K562 (cell line): ENCODE measurements at regions not wholly inside any gene's neighbourhood (a gene's known extent, or its start where the extent isn't known, plus 50 kb on each side); places are given as distances from the start of the nearest gene placed in this dataset.

ENCODE experiments used
- ATAC-seq: fragments of 200-7000 bp; cut with Tn5 transposase; 3 replicates; pipeline ENCODE4 v1.9.1; 2020; ENCODE audit warnings: moderate library complexity
- BruUV-seq: library from RNA; stranded (reverse); fragments of 400-500 nt; replicated peaks from 2 replicates; lab custom pipeline; 2021; lab: Mats Ljungman, UMichigan
- CTCF ChIA-PET: fragments of 300-600 bp; formaldehyde crosslinking; extraction: SDS; loops from one replicate; lab custom pipeline; 2021; ENCODE audit warnings: low intra/inter-chr PET ratio; lab: Yijun Ruan, JAX
- POLR2A ChIA-PET: fragments of 300-600, 350-650 bp; sonication (Branson Sonifier 250); formaldehyde crosslinking; extraction: SDS; loops from one replicate; lab custom pipeline; 2021; ENCODE audit warnings: antibody characterized with exemption, inconsistent platforms; lab: Yijun Ruan, JAX
- DNase-seq, 4 experiments: peaks; one replicate each; pipeline versions ENCODE4 v3.0.0 to v3.0.0-alpha.2; 2011 to 2018; ENCODE audit warnings: low spot score in 3 of 4, mixed read lengths in 3 of 4; ENCODE audit errors: extremely low read depth in 1 of 4
- FAIRE-seq: peaks from 2 replicates; lab custom pipeline; 2011; peaks lifted over from hg19 to GRCh38; lab: Jason Lieb, UNC
- H2AFZ ChIP-seq: 2 replicates; pipeline ENCODE4 v1.6.0; 2011; ENCODE audit warnings: low read depth, low read length, control low read depth, inconsistent platforms
- H3K27ac ChIP-seq: fragments of 200-600 bp; 3 replicates; pipeline ENCODE4 v1.8.0; 2011; ENCODE audit warnings: low read depth, mild to moderate bottlenecking, control low read depth, inconsistent platforms, low read length, moderate library complexity, mixed read lengths; ENCODE audit errors: extremely low read depth
- H3K27me3 ChIP-seq, 2 experiments: fragments of 300-600 bp in 1 of 2; 2 replicates in 1 of 2; 3 replicates in 1 of 2; pipeline versions ENCODE4 v1.6.0 to v1.8.0; 2011; ENCODE audit warnings: inconsistent platforms in 2 of 2, low read length in 2 of 2, mild to moderate bottlenecking in 1 of 2, mixed read lengths in 1 of 2, moderate library complexity in 1 of 2; ENCODE audit not compliant: control insufficient read depth in 2 of 2, insufficient read depth in 2 of 2
- H3K36me3 ChIP-seq: fragments of 300-600 bp; 3 replicates; pipeline ENCODE4 v1.8.0; 2011; ENCODE audit warnings: mild to moderate bottlenecking, low read length, inconsistent platforms; ENCODE audit not compliant: control insufficient read depth, insufficient read depth
- H3K4me1 ChIP-seq, 2 experiments: fragments of 200-600 bp in 1 of 2; replicated peaks in 1 of 2; 2 replicates in 1 of 2; 3 replicates in 1 of 2; pipeline versions ENCODE4 v1.5.1 to v1.8.0; 2011; ENCODE audit warnings: inconsistent platforms in 2 of 2, low read length in 2 of 2, mild to moderate bottlenecking in 1 of 2, mixed read lengths in 1 of 2, moderate library complexity in 1 of 2; ENCODE audit not compliant: control insufficient read depth in 2 of 2, insufficient read depth in 2 of 2
- H3K4me2 ChIP-seq: 2 replicates; pipeline ENCODE4 v1.6.1; 2011; ENCODE audit warnings: low read length, control low read depth, inconsistent platforms, mixed read lengths; ENCODE audit not compliant: insufficient read depth
- H3K4me3 ChIP-seq: fragments of 200-600 bp; sonication (generic), shearing (Covaris generic); 2 replicates; pipeline ENCODE4 v1.5.1; 2016; ENCODE audit warnings: control low read depth, inconsistent platforms
- H3K79me2 ChIP-seq: fragments of 200-600 bp; 3 replicates; pipeline ENCODE4 v1.8.0; 2011; ENCODE audit warnings: low read length, inconsistent platforms; ENCODE audit not compliant: control insufficient read depth, insufficient read depth
- H3K9ac ChIP-seq, 2 experiments: 2 replicates each; pipeline versions ENCODE4 v1.6.0 to v1.6.1; 2011; ENCODE audit warnings: low read depth in 2 of 2, low read length in 2 of 2, control low read depth in 1 of 2, inconsistent platforms in 1 of 2, mild to moderate bottlenecking in 1 of 2, mixed read lengths in 1 of 2; ENCODE audit not compliant: insufficient read depth in 1 of 2
- H3K9me1 ChIP-seq: one replicate; pipeline ENCODE4 v1.6.0; 2011; ENCODE audit warnings: inconsistent platforms, mild to moderate bottlenecking, low read length, moderate library complexity; ENCODE audit not compliant: control insufficient read depth, insufficient read depth
- H3K9me3 ChIP-seq: replicated peaks from 2 replicates; pipeline ENCODE4 v1.5.1; 2011; ENCODE audit warnings: low read depth, low read length, inconsistent platforms; ENCODE audit not compliant: control insufficient read depth, insufficient read depth
- H4K20me1 ChIP-seq: replicated peaks from 2 replicates; pipeline ENCODE4 v1.6.1; 2011; ENCODE audit warnings: low read length, inconsistent platforms, mixed read lengths; ENCODE audit not compliant: control insufficient read depth, insufficient read depth
- CBX1 ChIP-seq: sonication (generic); IDR thresholded peaks from 2 replicates; pipeline ENCODE4 v1.6.1; 2016; ENCODE audit warnings: antibody characterized with exemption, low read depth, mild to moderate bottlenecking
- CCNT2 ChIP-seq: IDR thresholded peaks from 2 replicates; pipeline ENCODE4 v1.6.1; 2011; ENCODE audit warnings: borderline replicate concordance, low read depth, mild to moderate bottlenecking, moderate library complexity, mixed read lengths, low read length; ENCODE audit not compliant: insufficient read length; ENCODE audit errors: extremely low read depth
- CEBPG ChIP-seq, 3 experiments: fragments of 200-800 bp in 1 of 3; sonication (Bioruptor generic) in 1 of 3; sonication (generic) in 1 of 3; formaldehyde crosslinking in 1 of 3; IDR thresholded peaks in 2 of 3; conservative IDR thresholded peaks in 1 of 3; 2 replicates each; pipeline versions ENCODE4 v1.6.1 to v1.8.0; 2016 to 2022; ENCODE audit warnings: missing compliant biosample characterization in 2 of 3, missing genetic modification characterization in 2 of 3, mild to moderate bottlenecking in 1 of 3, missing genetic modification reagents in 1 of 3
- HIVEP1 ChIP-seq: fragments of 250-450 bp; sonication (Bioruptor Pico); IDR thresholded peaks from 2 replicates; pipeline ENCODE4 v1.4.0; 2020; ENCODE audit warnings: mild to moderate bottlenecking
- MAFK ChIP-seq: IDR thresholded peaks from 2 replicates; pipeline ENCODE4 v1.6.1; 2011; ENCODE audit warnings: low read length, improper control_type of control experiment
- MED1 ChIP-seq: sonication (generic); formaldehyde crosslinking; IDR thresholded peaks from 2 replicates; pipeline ENCODE4 v1.8.1; 2023; ENCODE audit warnings: missing genetic modification reagents, borderline replicate concordance
- NR2C2 ChIP-seq, 2 experiments: fragments of 200-800 bp in 1 of 2; sonication (Bioruptor generic) in 1 of 2; sonication (generic) in 1 of 2; formaldehyde crosslinking in 1 of 2; IDR thresholded peaks; 2 replicates each; pipeline versions ENCODE4 v1.6.1 to v1.8.0; 2016 to 2022; ENCODE audit warnings: mild to moderate bottlenecking in 1 of 2, missing compliant biosample characterization in 1 of 2, missing genetic modification characterization in 1 of 2, missing genetic modification reagents in 1 of 2
- POLR2G ChIP-seq: fragments of 200-400 bp; formaldehyde crosslinking; IDR thresholded peaks from 2 replicates; pipeline ENCODE4 v1.6.1; 2017; ENCODE audit warnings: low read depth, mild to moderate bottlenecking, antibody characterized with exemption, low read length, moderate library complexity
- ZNF316 ChIP-seq: fragments of 450-650 bp; IDR thresholded peaks from 2 replicates; pipeline ENCODE4 v1.6.1; 2016
- WGBS: fragments of 100-300 bp; shearing (Covaris generic); methylation state at CpG from one replicate; pipeline ENCODE4 v1.1.6; 2016; ENCODE audit warnings: low coverage, mixed read lengths; ENCODE audit not compliant: insufficient coverage; ENCODE audit errors: missing lambda C conversion rate; 5-methylcytosine and 5-hydroxymethylcytosine counted together
- in situ Hi-C: fragments of 300-500 bp; cut with MboI; formaldehyde crosslinking; loops from 4 replicates; pipeline ENCODE4 v1.15.0; 2018; ENCODE audit warnings: inconsistent platforms, mixed read lengths
- intact Hi-C: fragments of 100-400 bp; cut with micrococcal nuclease; formaldehyde crosslinking; loops from 2 replicates; pipeline ENCODE4 v1.14.2; 2022
- TF ChIP-seq, protein P1 (sequence below): sonication (generic); formaldehyde crosslinking; IDR thresholded peaks from 2 replicates; pipeline ENCODE4 v1.8.0; 2023; ENCODE audit warnings: mild to moderate bottlenecking, missing genetic modification reagents

DNA sequence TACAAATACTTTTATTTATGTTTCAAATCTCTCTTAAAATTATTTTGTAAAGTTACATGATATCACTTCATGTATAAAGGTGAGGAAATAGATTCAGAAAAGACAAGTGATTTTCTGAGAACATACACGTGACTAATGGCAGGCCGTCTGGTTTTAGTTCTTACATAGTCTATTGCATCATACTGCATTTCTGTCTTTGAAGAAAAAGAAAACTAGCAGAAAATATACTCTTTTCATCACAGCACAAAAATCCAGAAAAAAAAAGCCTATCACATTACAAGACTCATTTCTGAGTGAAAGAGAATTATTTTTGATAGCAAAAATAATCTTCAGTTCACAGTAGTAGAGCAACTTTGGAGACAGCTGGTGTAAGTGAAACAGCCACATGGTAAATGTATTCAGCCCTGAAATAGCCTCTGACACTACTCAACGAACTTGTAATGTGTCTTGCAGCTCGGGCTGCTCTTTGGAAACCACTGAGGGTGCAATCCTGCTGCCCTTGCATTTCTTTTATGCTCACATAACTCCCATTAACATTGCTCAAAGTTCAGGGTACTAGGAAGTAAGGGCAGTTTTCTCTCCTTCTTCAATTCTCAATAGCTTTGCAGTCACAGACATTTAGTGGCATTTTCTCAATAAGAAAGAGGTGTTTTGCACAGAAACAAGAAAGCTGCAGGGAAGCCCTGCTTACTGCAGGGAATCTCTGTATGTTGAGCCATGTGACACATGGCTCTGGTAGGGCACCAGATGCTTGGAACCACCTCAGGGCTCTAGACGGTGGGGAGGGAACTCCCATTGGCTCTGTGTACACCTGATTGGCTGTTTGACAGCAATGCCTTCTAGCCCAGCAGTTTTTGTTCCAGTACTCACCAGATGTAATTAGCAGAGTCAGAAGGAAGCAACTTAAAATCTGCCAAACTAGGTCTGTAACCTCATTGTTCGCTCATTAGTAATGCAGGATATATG lies 845.3 kb upstream of the PTPRD start:
- no peak overlapping the region for H3K9ac ChIP-seq
- H3K9me3 ChIP-seq, result no peaks in the 10 kb centered on the region
- in situ Hi-C loops (no loop called here), intact Hi-C loops (no loop called here)
- no peaks in the 10 kb centered on the region for H3K4me1 ChIP-seq
- DNase-seq (no peak), ATAC-seq (no peak), FAIRE-seq (no peak)
- TF ChIP-seq CEBPG (CRISPR knock-in tag; IDR thresholded peaks at IDR 0.05) (no peak), CEBPG (tag; conservative IDR thresholded peaks at IDR 0.05 in 1 of 2, IDR thresholded peaks at IDR 0.05 in 1 of 2) (peak in 1 of 2 experiments; percentile 32; a peak in 1 of 4 replicates), CCNT2 (no peak)
- H3K36me3 ChIP-seq, result no peaks in the 10 kb centered on the region
- H3K9me1 ChIP-seq, result no peaks in the 10 kb centered on the region
- BruUV-seq, result no TSS peak
- H4K20me1 ChIP-seq, result no peaks in the 10 kb centered on the region
- no peak overlapping the region for H3K27ac ChIP-seq
- H3K27me3 ChIP-seq, result no peaks in the 10 kb centered on the region
- WGBS, result 2% methylated on average over 6 of the region's 6 CpGs
- ChIA-PET POLR2A (no interaction called here), CTCF (no interaction called here)
- H3K4me3 ChIP-seq, result no peak overlapping the region
- no peak overlapping the region for H3K4me2 ChIP-seq
- H3K79me2 ChIP-seq, result no peaks in the 10 kb centered on the region
- no peak overlapping the region for H2AFZ ChIP-seq

DNA sequence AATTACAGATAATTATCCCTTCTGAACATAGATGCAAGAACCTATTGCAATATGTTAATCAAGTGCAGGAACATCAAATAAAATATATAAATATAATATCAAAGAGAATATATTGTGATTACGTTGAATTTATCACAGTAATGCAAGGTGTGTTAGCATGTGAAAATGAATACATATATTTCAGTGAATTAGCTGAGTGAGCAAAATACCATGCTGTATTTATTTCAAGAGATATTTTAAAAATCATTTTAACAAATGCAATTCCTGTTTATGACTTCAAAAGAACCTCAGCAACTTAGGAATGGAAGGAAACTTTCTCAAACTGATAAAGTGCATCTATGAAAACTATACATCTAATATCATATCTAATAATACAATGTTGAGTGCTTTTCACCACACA lies 856.9 kb upstream of the PTPRD start:
- ChIA-PET POLR2A (no interaction called here), CTCF (no interaction called here)
- Histone ChIP-seq H3K79me2 (no peaks in the 10 kb centered on the region), H3K9ac (no peak overlapping the region), H3K4me2 (no peak overlapping the region), H3K4me3 (no peak overlapping the region), H3K9me1 (no peaks in the 10 kb centered on the region), H3K36me3 (no peaks in the 10 kb centered on the region), H2AFZ (no peak overlapping the region), H3K4me1 (no peaks in the 10 kb centered on the region), H3K27ac (no peak overlapping the region), H3K9me3 (no peaks in the 10 kb centered on the region), H3K27me3 (no peaks in the 10 kb centered on the region), H4K20me1 (no peaks in the 10 kb centered on the region)
- FAIRE-seq (no peak), ATAC-seq (no peak), DNase-seq (no peak)
- intact Hi-C loops, result no loop called here
- no TSS peak for BruUV-seq
- in situ Hi-C loops, result no loop called here
- 6% methylated on average over 1 of the region's 1 CpG for WGBS
- no peak for TF ChIP-seq NR2C2 (CRISPR knock-in tag; IDR thresholded peaks at IDR 0.05)
- TF ChIP-seq NR2C2 (tag; IDR thresholded peaks at IDR 0.05), result no peak
- no peak for TF ChIP-seq CBX1
- TF ChIP-seq, protein P1, sequence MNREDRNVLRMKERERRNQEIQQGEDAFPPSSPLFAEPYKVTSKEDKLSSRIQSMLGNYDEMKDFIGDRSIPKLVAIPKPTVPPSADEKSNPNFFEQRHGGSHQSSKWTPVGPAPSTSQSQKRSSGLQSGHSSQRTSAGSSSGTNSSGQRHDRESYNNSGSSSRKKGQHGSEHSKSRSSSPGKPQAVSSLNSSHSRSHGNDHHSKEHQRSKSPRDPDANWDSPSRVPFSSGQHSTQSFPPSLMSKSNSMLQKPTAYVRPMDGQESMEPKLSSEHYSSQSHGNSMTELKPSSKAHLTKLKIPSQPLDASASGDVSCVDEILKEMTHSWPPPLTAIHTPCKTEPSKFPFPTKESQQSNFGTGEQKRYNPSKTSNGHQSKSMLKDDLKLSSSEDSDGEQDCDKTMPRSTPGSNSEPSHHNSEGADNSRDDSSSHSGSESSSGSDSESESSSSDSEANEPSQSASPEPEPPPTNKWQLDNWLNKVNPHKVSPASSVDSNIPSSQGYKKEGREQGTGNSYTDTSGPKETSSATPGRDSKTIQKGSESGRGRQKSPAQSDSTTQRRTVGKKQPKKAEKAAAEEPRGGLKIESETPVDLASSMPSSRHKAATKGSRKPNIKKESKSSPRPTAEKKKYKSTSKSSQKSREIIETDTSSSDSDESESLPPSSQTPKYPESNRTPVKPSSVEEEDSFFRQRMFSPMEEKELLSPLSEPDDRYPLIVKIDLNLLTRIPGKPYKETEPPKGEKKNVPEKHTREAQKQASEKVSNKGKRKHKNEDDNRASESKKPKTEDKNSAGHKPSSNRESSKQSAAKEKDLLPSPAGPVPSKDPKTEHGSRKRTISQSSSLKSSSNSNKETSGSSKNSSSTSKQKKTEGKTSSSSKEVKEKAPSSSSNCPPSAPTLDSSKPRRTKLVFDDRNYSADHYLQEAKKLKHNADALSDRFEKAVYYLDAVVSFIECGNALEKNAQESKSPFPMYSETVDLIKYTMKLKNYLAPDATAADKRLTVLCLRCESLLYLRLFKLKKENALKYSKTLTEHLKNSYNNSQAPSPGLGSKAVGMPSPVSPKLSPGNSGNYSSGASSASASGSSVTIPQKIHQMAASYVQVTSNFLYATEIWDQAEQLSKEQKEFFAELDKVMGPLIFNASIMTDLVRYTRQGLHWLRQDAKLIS (CRISPR knock-in tag), result no peak
- peak; percentile 34; the same call in 1 of the 2 replicates for TF ChIP-seq ZNF316
- TF ChIP-seq HIVEP1 (CRISPR knock-in tag), result no peak
- TF ChIP-seq MAFK, result peak; percentile 7; the same call in 1 of the 2 replicates
- TF ChIP-seq MED1, result no peak
- TF ChIP-seq POLR2G, result no peak
